ENCODE measurements at regions not wholly inside any gene's neighbourhood (a gene's known extent, or its start where the extent isn't known, plus 50 kb on each side); places are given as distances from the start of the nearest gene placed in this dataset.

- no peak for TF ChIP-seq CTCF (conservative IDR thresholded peaks at IDR 0.05)
- H3K4me3 Mint-ChIP-seq = no peak overlapping the region
- H3K9me3 Mint-ChIP-seq = peaks cover 8% of the 10 kb centered on the region
- no peaks in the 10 kb centered on the region for H3K36me3 Mint-ChIP-seq (ENCODE audit: low read depth)
- H3K27me3 Mint-ChIP-seq (ENCODE audit: low read depth) = no peaks in the 10 kb centered on the region
- H3K4me1 Mint-ChIP-seq = peaks cover 3% of the 10 kb centered on the region
- DNase-seq (ENCODE audit: low read depth, low spot score) = no peak
- H3K27ac Mint-ChIP-seq (ENCODE audit: unreplicated experiment) = no peak overlapping the region
Measured at GRCh38 chr10:35892526-35892925, 250.4 kb upstream of the FZD8 start.

- Mint-ChIP-seq H3K9me3 (peaks cover 8% of the 10 kb centered on the region), H3K27ac (ENCODE audit: unreplicated experiment) (no peak overlapping the region), H3K36me3 (ENCODE audit: low read depth) (no peaks in the 10 kb centered on the region), H3K27me3 (ENCODE audit: low read depth) (no peaks in the 10 kb centered on the region), H3K4me1 (peaks cover 3% of the 10 kb centered on the region), H3K4me3 (no peak overlapping the region)
- TF ChIP-seq CTCF (conservative IDR thresholded peaks at IDR 0.05) = no peak
- no peak for DNase-seq (ENCODE audit: low read depth, low spot score)
Measured at GRCh38 chr10:35890676-35891495, 248.8 kb upstream of the FZD8 start.

GRCh38 chr10:35889971-35890675 lies 248.0 kb upstream of the FZD8 start:
- Mint-ChIP-seq H3K4me3 (no peak overlapping the region), H3K27me3 (ENCODE audit: low read depth) (no peaks in the 10 kb centered on the region), H3K4me1 (peaks cover 3% of the 10 kb centered on the region), H3K9me3 (peaks cover 8% of the 10 kb centered on the region), H3K27ac (ENCODE audit: unreplicated experiment) (no peak overlapping the region), H3K36me3 (ENCODE audit: low read depth) (no peaks in the 10 kb centered on the region)
- no peak for TF ChIP-seq CTCF (conservative IDR thresholded peaks at IDR 0.05)
- no peak for DNase-seq (ENCODE audit: low read depth, low spot score)

GRCh38 chr10:35889226-35889625 lies 247.1 kb upstream of the FZD8 start:
- peaks cover 7% of the 10 kb centered on the region for H3K4me1 Mint-ChIP-seq
- H3K9me3 Mint-ChIP-seq = peaks cover 4% of the 10 kb centered on the region
- H3K27me3 Mint-ChIP-seq (ENCODE audit: low read depth) = no peaks in the 10 kb centered on the region
- no peak overlapping the region for H3K4me3 Mint-ChIP-seq
- TF ChIP-seq CTCF (conservative IDR thresholded peaks at IDR 0.05) = no peak
- no peak overlapping the region for H3K27ac Mint-ChIP-seq (ENCODE audit: unreplicated experiment)
- no peaks in the 10 kb centered on the region for H3K36me3 Mint-ChIP-seq (ENCODE audit: low read depth)
- DNase-seq (ENCODE audit: low read depth, low spot score) = no peak

- Mint-ChIP-seq H3K4me1 (peaks cover 8% of the 10 kb centered on the region), H3K27ac (ENCODE audit: unreplicated experiment) (no peak overlapping the region), H3K4me3 (no peak overlapping the region), H3K9me3 (no peaks in the 10 kb centered on the region), H3K27me3 (ENCODE audit: low read depth) (no peaks in the 10 kb centered on the region), H3K36me3 (ENCODE audit: low read depth) (no peaks in the 10 kb centered on the region)
- DNase-seq (ENCODE audit: low read depth, low spot score) = no peak
- TF ChIP-seq CTCF (conservative IDR thresholded peaks at IDR 0.05) = no peak
Measured at GRCh38 chr10:35888400-35888799, 246.3 kb upstream of the FZD8 start.

Measured in neural crest cell (in vitro differentiated cells).